A673 (cell line): ENCODE measurements at regions not wholly inside any gene's neighbourhood (a gene's known extent, or its start where the extent isn't known, plus 50 kb on each side); places are given as distances from the start of the nearest gene placed in this dataset.

Experiments used
- CTCF ChIP-seq: fragments of 300-800, 200-600 bp; sonication (generic); conservative IDR thresholded peaks from 2 replicates; pipeline ENCODE4 v1.5.1; 2017; ENCODE audit warnings: low read depth, mild to moderate bottlenecking, antibody characterized with exemption, low read length, moderate library complexity, mixed read lengths
- EZH2 ChIP-seq: fragments of 200-600 bp; sonication (generic); IDR thresholded peaks from 2 replicates; pipeline ENCODE4 v1.6.1; 2017; ENCODE audit warnings: borderline replicate concordance, low read depth, mild to moderate bottlenecking, mixed read lengths, antibody characterized with exemption, low read length; ENCODE audit not compliant: poor library complexity, severe bottlenecking

GRCh38 chr5:109997161-109997560 lies 307.4 kb downstream of the MAN2A1 start:
- TF ChIP-seq CTCF (no peak), EZH2 (no peak)
